Breast epithelium (tissue), 4 donors: ENCODE measurements at regions not wholly inside any gene's neighbourhood (a gene's known extent, or its start where the extent isn't known, plus 50 kb on each side); places are given as distances from the start of the nearest gene placed in this dataset.

Experiments used
- DNase-seq, 2 donors: peaks; one replicate each; pipeline ENCODE4 v3.0.0-alpha.2; 2019; ENCODE audit warnings: low spot score in 2 of 2
- H3K27ac ChIP-seq, 2 donors: fragments of 200-600 bp; sonication (generic) in 1 of 2; one replicate each; pipeline ENCODE4 v1.5.1; 2016 to 2019; ENCODE audit warnings: mild to moderate bottlenecking in 1 of 2
- H3K27me3 ChIP-seq, 2 donors: fragments of 200-600 bp; sonication (generic) in 1 of 2; one replicate each; pipeline versions ENCODE4 v1.5.1 to v1.6.0; 2017 to 2019; ENCODE audit warnings: control low read depth in 1 of 2, mild to moderate bottlenecking in 1 of 2
- H3K36me3 ChIP-seq: fragments of 200-600 bp; one replicate; pipeline ENCODE4 v1.5.1; 2019
- H3K4me1 ChIP-seq, 2 donors: fragments of 200-600 bp; sonication (generic); one replicate each; pipeline ENCODE4 v1.5.1; 2016 to 2019; ENCODE audit warnings: control low read depth in 1 of 2
- H3K4me3 ChIP-seq, 3 donors: fragments of 200-600 bp; sonication (generic); 1 replicate in 2 of 3; 2 replicates in 1 of 3; pipeline ENCODE4 v1.5.1; 2016 to 2019; ENCODE audit warnings: mild to moderate bottlenecking in 3 of 3, moderate library complexity in 2 of 3
- H3K9me3 ChIP-seq, 2 donors: fragments of 200-600 bp; sonication (generic) in 1 of 2; one replicate each; pipeline ENCODE4 v1.5.1; 2016 to 2019; ENCODE audit warnings: control low read depth in 1 of 2
- POLR2A ChIP-seq: fragments of 450-650 bp; IDR thresholded peaks from one replicate; pipeline ENCODE4 v1.6.1; 2016; ENCODE audit warnings: antibody characterized with exemption, mild to moderate bottlenecking, moderate library complexity
- POLR2AphosphoS5 ChIP-seq, 3 donors: sonication (generic); formaldehyde crosslinking; IDR thresholded peaks; one replicate each; pipeline ENCODE4 v1.6.1; 2017; ENCODE audit warnings: antibody characterized with exemption in 3 of 3
- intact Hi-C: fragments of 100-400 bp; cut with DNase I; formaldehyde crosslinking; loops from one replicate; pipeline ENCODE4 v1.15.1; 2023; ENCODE audit warnings: low total_unique reads
- TF ChIP-seq, protein P1 (sequence below), 3 donors: fragments of 450-650 bp; IDR thresholded peaks; one replicate each; pipeline ENCODE4 v1.5.1; 2016 to 2017; ENCODE audit warnings: antibody characterized with exemption in 3 of 3, mild to moderate bottlenecking in 3 of 3, moderate library complexity in 3 of 3

DNA sequence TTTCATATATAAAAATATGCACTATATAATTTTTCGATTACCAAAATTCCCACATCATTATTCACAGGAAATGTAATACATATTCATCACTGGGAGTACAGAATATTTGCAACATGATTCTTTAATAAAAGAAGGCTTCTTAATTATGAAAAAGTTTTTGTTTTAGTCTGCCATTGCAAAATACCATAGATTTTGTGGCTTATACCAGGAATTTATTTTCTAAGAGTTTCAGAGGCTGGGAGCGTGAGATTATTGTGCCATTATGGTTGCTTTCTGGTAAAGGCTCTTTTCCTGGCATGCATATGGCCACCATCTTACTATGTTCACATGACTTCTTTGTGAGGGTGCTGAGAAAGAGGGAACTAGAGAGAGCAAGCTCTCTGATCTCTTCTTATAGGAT, 306.9 kb upstream of the ADGRB3 start:
- Histone ChIP-seq H3K27ac (no peak overlapping the region), H3K4me1 (no peaks in the 10 kb centered on the region), H3K4me3 (no peak overlapping the region), H3K27me3 (no peaks in the 10 kb centered on the region), H3K36me3 (no peaks in the 10 kb centered on the region), H3K9me3 (no peaks in the 10 kb centered on the region)
- no peak for DNase-seq
- intact Hi-C loops, result no loop called here
- TF ChIP-seq POLR2AphosphoS5 (IDR thresholded peaks at IDR 0.05), result no peak
- TF ChIP-seq POLR2A, result no peak
- TF ChIP-seq, protein P1, sequence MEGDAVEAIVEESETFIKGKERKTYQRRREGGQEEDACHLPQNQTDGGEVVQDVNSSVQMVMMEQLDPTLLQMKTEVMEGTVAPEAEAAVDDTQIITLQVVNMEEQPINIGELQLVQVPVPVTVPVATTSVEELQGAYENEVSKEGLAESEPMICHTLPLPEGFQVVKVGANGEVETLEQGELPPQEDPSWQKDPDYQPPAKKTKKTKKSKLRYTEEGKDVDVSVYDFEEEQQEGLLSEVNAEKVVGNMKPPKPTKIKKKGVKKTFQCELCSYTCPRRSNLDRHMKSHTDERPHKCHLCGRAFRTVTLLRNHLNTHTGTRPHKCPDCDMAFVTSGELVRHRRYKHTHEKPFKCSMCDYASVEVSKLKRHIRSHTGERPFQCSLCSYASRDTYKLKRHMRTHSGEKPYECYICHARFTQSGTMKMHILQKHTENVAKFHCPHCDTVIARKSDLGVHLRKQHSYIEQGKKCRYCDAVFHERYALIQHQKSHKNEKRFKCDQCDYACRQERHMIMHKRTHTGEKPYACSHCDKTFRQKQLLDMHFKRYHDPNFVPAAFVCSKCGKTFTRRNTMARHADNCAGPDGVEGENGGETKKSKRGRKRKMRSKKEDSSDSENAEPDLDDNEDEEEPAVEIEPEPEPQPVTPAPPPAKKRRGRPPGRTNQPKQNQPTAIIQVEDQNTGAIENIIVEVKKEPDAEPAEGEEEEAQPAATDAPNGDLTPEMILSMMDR (IDR thresholded peaks at IDR 0.05), result no peak

DNA sequence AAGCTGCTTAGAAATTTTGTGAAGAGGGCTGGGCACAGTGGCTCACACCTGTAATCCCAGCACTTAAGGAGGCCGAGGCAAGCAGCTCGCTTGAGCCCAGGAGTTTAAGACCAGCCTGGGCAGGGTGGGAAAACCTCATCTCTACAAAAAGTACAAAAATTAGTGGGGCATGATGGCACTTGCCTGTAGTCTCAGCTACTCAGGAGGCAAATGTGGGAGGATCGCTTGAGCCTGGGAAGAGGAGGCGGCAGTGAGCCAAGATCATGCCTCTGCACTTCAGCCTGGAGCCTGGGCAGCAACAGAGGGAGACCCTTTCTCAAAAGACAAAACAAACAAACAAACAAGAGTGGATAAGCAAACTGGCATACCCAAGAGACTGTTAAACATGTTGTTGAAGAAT, 308.3 kb upstream of the ADGRB3 start:
- no peak for TF ChIP-seq POLR2AphosphoS5 (IDR thresholded peaks at IDR 0.05)
- TF ChIP-seq, protein P1 (IDR thresholded peaks at IDR 0.05), result no peak
- TF ChIP-seq POLR2A, result no peak
- Histone ChIP-seq H3K27me3 (no peaks in the 10 kb centered on the region), H3K4me3 (no peak overlapping the region), H3K36me3 (no peaks in the 10 kb centered on the region), H3K9me3 (no peaks in the 10 kb centered on the region), H3K4me1 (no peaks in the 10 kb centered on the region), H3K27ac (no peak overlapping the region)
- no peak for DNase-seq
- intact Hi-C loops, result no loop called here

DNA sequence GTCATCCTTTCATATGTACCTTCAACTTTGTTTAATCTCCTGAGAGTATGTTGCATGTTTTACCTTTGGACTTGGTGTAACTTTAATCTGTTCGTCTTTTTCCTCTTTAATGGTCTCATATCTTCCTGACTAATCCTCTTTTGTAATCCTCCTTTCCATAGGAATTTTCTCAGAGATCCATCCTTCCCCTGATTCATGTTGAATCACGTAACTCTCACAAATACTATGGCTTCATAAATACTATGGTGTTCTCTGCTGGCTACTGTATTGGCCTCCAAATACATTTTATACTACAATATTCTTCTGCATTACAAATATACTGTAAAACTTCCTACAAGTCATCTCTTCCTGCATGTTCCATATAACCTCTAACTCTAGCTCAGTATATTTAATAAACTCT, 317.7 kb upstream of the ADGRB3 start:
- Histone ChIP-seq H3K4me3 (no peak overlapping the region), H3K9me3 (no peaks in the 10 kb centered on the region), H3K27ac (no peak overlapping the region), H3K27me3 (no peaks in the 10 kb centered on the region), H3K4me1 (no peaks in the 10 kb centered on the region), H3K36me3 (no peaks in the 10 kb centered on the region)
- no peak for DNase-seq
- TF ChIP-seq, protein P1 (IDR thresholded peaks at IDR 0.05), result no peak
- TF ChIP-seq POLR2A (no peak), POLR2AphosphoS5 (IDR thresholded peaks at IDR 0.05) (no peak)
- intact Hi-C loops, result no loop called here

DNA sequence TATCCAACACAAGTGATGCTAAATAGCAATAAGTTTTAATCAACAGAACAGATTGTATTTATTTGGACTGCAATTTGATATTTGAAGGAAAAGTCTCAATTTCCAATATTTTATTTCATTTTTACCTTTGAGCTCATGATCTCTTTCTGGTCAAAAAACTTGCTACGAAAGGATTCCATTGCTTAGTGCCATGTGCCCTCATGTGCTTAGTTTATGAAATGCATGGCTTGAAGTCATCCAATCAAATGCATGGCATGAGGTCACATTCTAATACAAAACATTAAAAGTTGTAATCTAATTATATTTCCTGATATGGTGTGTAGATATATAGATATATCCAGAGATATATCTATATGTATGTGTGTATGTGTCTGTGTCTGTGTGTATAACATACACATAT, 321.2 kb upstream of the ADGRB3 start:
- H3K9me3 ChIP-seq, result no peaks in the 10 kb centered on the region
- H3K27me3 ChIP-seq, result no peaks in the 10 kb centered on the region
- DNase-seq, result no peak
- TF ChIP-seq, protein P1 (IDR thresholded peaks at IDR 0.05), result no peak
- no peak for TF ChIP-seq POLR2AphosphoS5 (IDR thresholded peaks at IDR 0.05)
- no peak for TF ChIP-seq POLR2A
- intact Hi-C loops, result no loop called here
- no peak overlapping the region for H3K4me3 ChIP-seq
- no peaks in the 10 kb centered on the region for H3K4me1 ChIP-seq
- H3K27ac ChIP-seq, result no peak overlapping the region
- no peaks in the 10 kb centered on the region for H3K36me3 ChIP-seq

DNA sequence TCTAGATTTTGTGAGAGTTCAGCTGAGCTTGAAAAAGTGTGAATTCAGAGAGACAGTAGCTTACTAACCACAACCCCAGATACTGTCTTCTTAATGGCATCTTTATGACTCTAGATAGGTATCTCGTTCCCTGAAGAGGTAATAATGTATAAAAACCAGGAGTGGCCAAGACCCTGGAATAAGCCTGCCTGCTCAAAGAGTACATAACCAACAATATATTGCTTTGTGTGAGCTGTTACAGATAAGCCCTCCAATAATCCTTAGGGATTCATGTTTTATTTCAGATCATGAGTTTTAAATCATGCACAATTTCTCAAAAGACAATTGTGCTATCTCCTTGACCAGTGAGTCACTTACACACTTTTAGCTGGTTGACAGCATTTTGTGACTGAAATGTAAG, 327.8 kb upstream of the ADGRB3 start:
- no peaks in the 10 kb centered on the region for H3K27me3 ChIP-seq
- H3K4me1 ChIP-seq, result no peaks in the 10 kb centered on the region
- no peaks in the 10 kb centered on the region for H3K9me3 ChIP-seq
- TF ChIP-seq POLR2AphosphoS5 (IDR thresholded peaks at IDR 0.05) (no peak), POLR2A (no peak)
- TF ChIP-seq, protein P1 (IDR thresholded peaks at IDR 0.05), result no peak
- intact Hi-C loops, result no loop called here
- H3K27ac ChIP-seq, result no peak overlapping the region
- no peaks in the 10 kb centered on the region for H3K36me3 ChIP-seq
- no peak for DNase-seq
- H3K4me3 ChIP-seq, result no peak overlapping the region
